HepG2 (cell line): ENCODE measurements at regions not wholly inside any gene's neighbourhood (a gene's known extent, or its start where the extent isn't known, plus 50 kb on each side); places are given as distances from the start of the nearest gene placed in this dataset.
A peak's percentile ranks its signal among the peaks of the same experiment; 100 is the strongest.

Experiments used
- ARID3A ChIP-seq: IDR thresholded peaks from 2 replicates; pipeline ENCODE4 v1.6.1; 2012; ENCODE audit warnings: low read depth, low read length, improper control_type of control experiment
- HNF4A ChIP-seq: sonication (generic); formaldehyde crosslinking; IDR thresholded peaks from 2 replicates; pipeline ENCODE4 v1.4.0; 2020; ENCODE audit warnings: missing genetic modification reagents
- MED8 ChIP-seq: sonication (generic); formaldehyde crosslinking; IDR thresholded peaks from 2 replicates; pipeline ENCODE4 v1.8.1; 2023; ENCODE audit warnings: mild to moderate bottlenecking, missing genetic modification reagents; ENCODE audit not compliant: insufficient replicate concordance
- MTA1 ChIP-seq: sonication (generic); formaldehyde crosslinking; IDR thresholded peaks from 2 replicates; pipeline ENCODE4 v1.4.0; 2020; ENCODE audit warnings: missing genetic modification reagents, mild to moderate bottlenecking, borderline replicate concordance
- NCOA1 ChIP-seq: sonication (generic); formaldehyde crosslinking; IDR thresholded peaks from 2 replicates; pipeline ENCODE4 v1.9.0; 2021; ENCODE audit warnings: missing genetic modification reagents
- NR2F6 ChIP-seq, 2 experiments: IDR thresholded peaks; 2 replicates each; pipeline ENCODE4 v1.6.1; 2016; ENCODE audit warnings: antibody characterized with exemption in 1 of 2, mild to moderate bottlenecking in 1 of 2
- RERE ChIP-seq: IDR thresholded peaks from 2 replicates; pipeline ENCODE4 v1.6.1; 2016; ENCODE audit warnings: low read depth, missing genetic modification reagents, missing compliant biosample characterization
- TBX3 ChIP-seq: fragments of 450-650 bp; IDR thresholded peaks from 2 replicates; pipeline ENCODE4 v1.6.1; 2017; ENCODE audit warnings: antibody characterized with exemption, mild to moderate bottlenecking, inconsistent platforms, borderline replicate concordance
- TFAP4 ChIP-seq: sonication (generic); IDR thresholded peaks from 2 replicates; pipeline ENCODE4 v1.6.1; 2016; ENCODE audit warnings: low read depth, borderline replicate concordance
- TGIF2 ChIP-seq: IDR thresholded peaks from 2 replicates; pipeline ENCODE4 v1.6.1; 2016; ENCODE audit warnings: control low read depth, missing compliant biosample characterization
- ZMYM2 ChIP-seq: sonication (generic); formaldehyde crosslinking; IDR thresholded peaks from 2 replicates; pipeline ENCODE4 v1.8.0; 2022; ENCODE audit warnings: mild to moderate bottlenecking, missing genetic modification reagents
- ZMYM4 ChIP-seq: sonication (generic); formaldehyde crosslinking; IDR thresholded peaks from 2 replicates; pipeline ENCODE4 v1.8.1; 2023; ENCODE audit warnings: mild to moderate bottlenecking, missing genetic modification reagents
- ZNF235 ChIP-seq: sonication (generic); formaldehyde crosslinking; IDR thresholded peaks from 2 replicates; pipeline ENCODE4 v1.8.1; 2023; ENCODE audit warnings: mild to moderate bottlenecking, missing genetic modification reagents, borderline replicate concordance
- TF ChIP-seq, protein P1 (sequence below): sonication (generic); formaldehyde crosslinking; conservative IDR thresholded peaks from 2 replicates; pipeline ENCODE4 v1.4.0; 2020; ENCODE audit warnings: missing genetic modification reagents
- TF ChIP-seq, protein P2 (sequence below): sonication (generic); formaldehyde crosslinking; IDR thresholded peaks from 2 replicates; pipeline ENCODE4 v1.5.0; 2020; ENCODE audit warnings: mild to moderate bottlenecking, low read depth, missing genetic modification reagents, borderline replicate concordance

DNA sequence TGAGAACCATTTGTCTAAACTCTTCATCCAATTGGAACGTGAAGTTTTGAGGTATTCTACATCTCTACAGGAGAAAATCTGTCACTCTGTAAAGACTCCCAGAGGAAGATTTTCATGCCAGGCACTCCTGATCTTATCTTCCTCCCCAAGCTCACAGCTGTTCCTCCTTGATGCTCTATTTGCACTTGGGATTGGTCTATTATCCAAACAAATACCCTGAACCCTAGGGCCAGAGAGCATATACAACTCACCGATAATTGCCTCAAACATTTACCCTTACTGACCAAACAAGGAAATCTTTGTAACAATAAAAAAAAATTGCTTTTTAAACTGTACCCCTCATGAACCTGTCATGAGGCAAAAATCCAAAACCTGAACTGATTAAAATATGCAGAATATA is 372.7 kb downstream of the SH2D1A start (continued):
- TF ChIP-seq, protein P1, sequence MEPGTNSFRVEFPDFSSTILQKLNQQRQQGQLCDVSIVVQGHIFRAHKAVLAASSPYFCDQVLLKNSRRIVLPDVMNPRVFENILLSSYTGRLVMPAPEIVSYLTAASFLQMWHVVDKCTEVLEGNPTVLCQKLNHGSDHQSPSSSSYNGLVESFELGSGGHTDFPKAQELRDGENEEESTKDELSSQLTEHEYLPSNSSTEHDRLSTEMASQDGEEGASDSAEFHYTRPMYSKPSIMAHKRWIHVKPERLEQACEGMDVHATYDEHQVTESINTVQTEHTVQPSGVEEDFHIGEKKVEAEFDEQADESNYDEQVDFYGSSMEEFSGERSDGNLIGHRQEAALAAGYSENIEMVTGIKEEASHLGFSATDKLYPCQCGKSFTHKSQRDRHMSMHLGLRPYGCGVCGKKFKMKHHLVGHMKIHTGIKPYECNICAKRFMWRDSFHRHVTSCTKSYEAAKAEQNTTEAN, result no peak
- TF ChIP-seq TBX3 (peak; percentile 51; the same call in 1 of the 2 replicates), MTA1 (no peak), ZMYM2 (CRISPR knock-in tag) (no peak), ZNF235 (CRISPR knock-in tag) (no peak), MED8 (CRISPR knock-in tag) (no peak), NR2F6 (IDR thresholded peaks at IDR 0.05) (peak; percentile 61), NR2F6 (CRISPR knock-in tag; IDR thresholded peaks at IDR 0.05) (no peak), TFAP4 (peak; percentile 75; the same call in 1 of the 2 replicates), ZMYM4 (CRISPR knock-in tag) (no peak), RERE (peak; percentile 60; the same call in 1 of the 2 replicates), ARID3A (no peak), TGIF2 (CRISPR knock-in tag) (no peak), NCOA1 (no peak), HNF4A (CRISPR knock-in tag) (peak; percentile 52)
- TF ChIP-seq, protein P2, sequence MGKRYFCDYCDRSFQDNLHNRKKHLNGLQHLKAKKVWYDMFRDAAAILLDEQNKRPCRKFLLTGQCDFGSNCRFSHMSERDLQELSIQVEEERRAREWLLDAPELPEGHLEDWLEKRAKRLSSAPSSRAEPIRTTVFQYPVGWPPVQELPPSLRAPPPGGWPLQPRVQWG (CRISPR knock-in tag), result no peak
